Smooth muscle cell (in vitro differentiated cells): ENCODE measurements at regions not wholly inside any gene's neighbourhood (a gene's known extent, or its start where the extent isn't known, plus 50 kb on each side); places are given as distances from the start of the nearest gene placed in this dataset.

Experiments
- DNase-seq: peaks from one replicate; lab custom pipeline; 2025; ENCODE audit not compliant: unreplicated experiment; lab: John Stamatoyannopoulos, UW
- H2AFZ ChIP-seq: fragments of 200-600 bp; sonication (generic); 2 replicates; pipeline ENCODE4 v1.6.0; 2016; ENCODE audit warnings: antibody characterized with exemption, low read depth, mild to moderate bottlenecking
- H3F3A ChIP-seq: fragments of 200-600 bp; sonication (generic); 2 replicates; pipeline ENCODE4 v1.6.0; 2017; ENCODE audit warnings: antibody characterized with exemption, low read depth
- H3K27ac ChIP-seq: fragments of 200-600 bp; sonication (generic); 2 replicates; pipeline ENCODE4 v1.5.1; 2016; ENCODE audit warnings: low read depth, mild to moderate bottlenecking
- H3K27me3 ChIP-seq: fragments of 200-600 bp; sonication (generic); 2 replicates; pipeline ENCODE4 v1.6.1; 2016; ENCODE audit warnings: low read depth, mild to moderate bottlenecking
- H3K36me3 ChIP-seq: fragments of 200-600 bp; sonication (generic); 2 replicates; pipeline ENCODE4 v1.5.1; 2016; ENCODE audit warnings: low read depth
- H3K4me1 ChIP-seq: fragments of 200-600 bp; sonication (generic); 2 replicates; pipeline ENCODE4 v1.5.1; 2016; ENCODE audit warnings: low read depth
- H3K4me2 ChIP-seq: fragments of 200-600 bp; sonication (generic); 2 replicates; pipeline ENCODE4 v1.6.0; 2016; ENCODE audit warnings: mild to moderate bottlenecking
- H3K4me3 ChIP-seq: fragments of 200-600 bp; sonication (generic); 2 replicates; pipeline ENCODE4 v1.5.1; 2016; ENCODE audit warnings: mild to moderate bottlenecking
- H3K79me2 ChIP-seq: fragments of 200-600 bp; sonication (generic); 2 replicates; pipeline ENCODE4 v1.6.0; 2016; ENCODE audit warnings: low read depth, mild to moderate bottlenecking
- H3K9ac ChIP-seq: fragments of 200-600 bp; sonication (generic); 2 replicates; pipeline ENCODE4 v1.6.0; 2016; ENCODE audit warnings: low read depth
- H3K9me3 ChIP-seq: fragments of 200-600 bp; sonication (generic); replicated peaks from 2 replicates; pipeline ENCODE4 v1.5.1; 2016; ENCODE audit warnings: low read depth
- H4K20me1 ChIP-seq: fragments of 200-600 bp; sonication (generic); 2 replicates; pipeline ENCODE4 v1.6.0; 2016; ENCODE audit warnings: low read depth
- WGBS: methylation state at CpG from one replicate; pipeline ENCODE4 v1.1.7; 2016; ENCODE audit warnings: low lambda C conversion rate; 5-methylcytosine and 5-hydroxymethylcytosine counted together
- TF ChIP-seq, protein P1 (sequence below): fragments of 200-600 bp; sonication (generic); IDR thresholded peaks from 2 replicates; pipeline ENCODE4 v1.5.1; 2017; ENCODE audit warnings: borderline replicate concordance, mild to moderate bottlenecking, antibody characterized with exemption; ENCODE audit not compliant: insufficient read depth, poor library complexity, severe bottlenecking

DNA sequence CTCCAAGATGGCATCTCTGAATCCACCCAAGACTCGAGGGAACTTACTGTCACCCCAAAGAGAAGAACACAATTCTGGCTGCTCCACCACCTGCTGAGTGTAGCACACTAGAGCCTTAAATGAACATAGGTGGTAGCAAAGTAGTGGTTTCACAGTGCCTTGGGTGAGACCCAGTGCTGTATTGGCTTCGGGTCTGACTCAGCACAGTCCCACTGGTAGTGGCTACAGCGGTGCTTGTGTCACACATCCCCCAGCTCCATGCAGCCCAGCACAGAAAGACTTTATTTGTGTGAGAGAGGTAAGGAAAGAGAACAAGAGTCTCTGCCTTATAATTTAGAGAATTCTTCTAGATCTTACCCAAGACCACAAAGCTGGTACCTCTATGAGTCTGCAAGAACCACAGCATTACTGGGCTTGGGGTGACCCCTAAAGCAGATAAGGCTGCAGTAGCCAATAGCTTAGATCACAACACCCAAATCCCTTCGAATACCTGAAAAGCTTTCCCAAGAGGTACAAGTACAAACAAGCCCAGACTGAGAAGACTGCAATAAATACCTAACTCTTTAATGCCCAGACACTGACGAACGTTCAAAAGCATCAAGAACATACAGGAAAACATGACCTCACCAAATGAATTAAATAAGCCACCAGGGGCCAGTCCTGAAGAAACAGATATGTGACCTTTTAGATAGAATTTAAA, 83.3 kb upstream of the SLC38A4 start:
- H3K4me2 ChIP-seq, result no peak overlapping the region
- no peak for DNase-seq
- H2AFZ ChIP-seq, result no peak overlapping the region
- no peaks in the 10 kb centered on the region for H3K36me3 ChIP-seq
- H3F3A ChIP-seq, result no peaks in the 10 kb centered on the region
- H3K79me2 ChIP-seq, result no peaks in the 10 kb centered on the region
- no peak overlapping the region for H3K4me3 ChIP-seq
- peak overlapping the region; percentile 96 for H3K27ac ChIP-seq
- H3K27me3 ChIP-seq, result no peaks in the 10 kb centered on the region
- no peaks in the 10 kb centered on the region for H4K20me1 ChIP-seq
- H3K9ac ChIP-seq, result peak overlapping the region; percentile 54
- H3K4me1 ChIP-seq, result no peaks in the 10 kb centered on the region
- TF ChIP-seq, protein P1, sequence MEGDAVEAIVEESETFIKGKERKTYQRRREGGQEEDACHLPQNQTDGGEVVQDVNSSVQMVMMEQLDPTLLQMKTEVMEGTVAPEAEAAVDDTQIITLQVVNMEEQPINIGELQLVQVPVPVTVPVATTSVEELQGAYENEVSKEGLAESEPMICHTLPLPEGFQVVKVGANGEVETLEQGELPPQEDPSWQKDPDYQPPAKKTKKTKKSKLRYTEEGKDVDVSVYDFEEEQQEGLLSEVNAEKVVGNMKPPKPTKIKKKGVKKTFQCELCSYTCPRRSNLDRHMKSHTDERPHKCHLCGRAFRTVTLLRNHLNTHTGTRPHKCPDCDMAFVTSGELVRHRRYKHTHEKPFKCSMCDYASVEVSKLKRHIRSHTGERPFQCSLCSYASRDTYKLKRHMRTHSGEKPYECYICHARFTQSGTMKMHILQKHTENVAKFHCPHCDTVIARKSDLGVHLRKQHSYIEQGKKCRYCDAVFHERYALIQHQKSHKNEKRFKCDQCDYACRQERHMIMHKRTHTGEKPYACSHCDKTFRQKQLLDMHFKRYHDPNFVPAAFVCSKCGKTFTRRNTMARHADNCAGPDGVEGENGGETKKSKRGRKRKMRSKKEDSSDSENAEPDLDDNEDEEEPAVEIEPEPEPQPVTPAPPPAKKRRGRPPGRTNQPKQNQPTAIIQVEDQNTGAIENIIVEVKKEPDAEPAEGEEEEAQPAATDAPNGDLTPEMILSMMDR, result no peak
- H3K9me3 ChIP-seq, result peaks cover 9% of the 10 kb centered on the region
- 56% methylated on average over 6 of the region's 6 CpGs for WGBS

DNA sequence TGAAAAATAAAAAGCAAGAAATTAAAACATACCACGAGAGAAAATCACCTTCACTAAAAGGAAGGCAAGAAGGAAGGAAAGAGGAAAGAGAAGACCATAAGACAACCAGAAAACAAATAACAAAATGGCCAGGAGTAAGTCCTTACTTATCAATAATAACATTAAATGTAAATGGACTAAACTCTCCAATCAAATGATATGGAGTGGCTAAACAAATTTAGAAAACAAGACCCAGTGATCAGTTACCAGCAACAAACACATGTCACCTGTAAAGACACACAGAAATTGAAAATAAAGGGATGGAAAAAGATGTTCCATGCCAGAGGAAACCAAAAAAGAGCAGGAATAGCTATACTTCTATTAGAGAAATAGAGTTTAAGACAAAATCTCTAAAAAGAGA, 85.0 kb upstream of the SLC38A4 start:
- no peaks in the 10 kb centered on the region for H4K20me1 ChIP-seq
- 100% methylated on average over 1 of the region's 1 CpG for WGBS
- no peak overlapping the region for H3K27ac ChIP-seq

DNA sequence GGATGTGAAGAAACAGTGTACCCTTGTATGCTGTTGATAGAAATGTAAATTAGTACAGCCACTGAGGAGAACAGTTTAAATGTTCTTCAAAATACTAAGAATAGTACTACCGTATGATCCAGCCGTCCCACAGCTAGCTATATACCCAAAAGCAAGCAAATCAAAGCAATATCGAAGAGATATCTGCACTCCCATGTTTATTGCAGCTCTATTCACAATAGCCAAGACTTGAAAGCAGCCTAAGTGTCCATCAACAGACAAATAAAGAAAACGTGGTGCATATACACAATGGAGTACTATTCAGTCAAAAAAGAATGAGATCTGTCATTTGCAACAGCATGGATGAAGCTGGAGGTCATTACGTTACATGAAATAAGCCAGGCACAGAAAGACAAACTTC, 88.5 kb upstream of the SLC38A4 start:
- no peaks in the 10 kb centered on the region for H3K27me3 ChIP-seq
- H3K79me2 ChIP-seq, result no peaks in the 10 kb centered on the region
- peaks cover 5% of the 10 kb centered on the region for H3K4me1 ChIP-seq
- no peak overlapping the region for H3K4me2 ChIP-seq
- no peaks in the 10 kb centered on the region for H3F3A ChIP-seq
- no peak overlapping the region for H3K9ac ChIP-seq
- no peaks in the 10 kb centered on the region for H4K20me1 ChIP-seq
- TF ChIP-seq, protein P1, result no peak
- no peak for DNase-seq
- H3K9me3 ChIP-seq, result peaks cover 9% of the 10 kb centered on the region
- H2AFZ ChIP-seq, result no peak overlapping the region
- H3K36me3 ChIP-seq, result no peaks in the 10 kb centered on the region
- 87% methylated on average over 5 of the region's 5 CpGs for WGBS
- H3K27ac ChIP-seq, result no peak overlapping the region
- no peak overlapping the region for H3K4me3 ChIP-seq

More for the DNA sequence above, 85.0 kb upstream of the SLC38A4 start:
- Histone ChIP-seq H3K79me2 (no peaks in the 10 kb centered on the region), H3K9me3 (peaks cover 9% of the 10 kb centered on the region), H3K36me3 (no peaks in the 10 kb centered on the region), H3K9ac (no peak overlapping the region), H3K27me3 (no peaks in the 10 kb centered on the region), H3K4me1 (peaks cover 5% of the 10 kb centered on the region), H2AFZ (no peak overlapping the region), H3F3A (no peaks in the 10 kb centered on the region), H3K4me2 (no peak overlapping the region), H3K4me3 (no peak overlapping the region)
- TF ChIP-seq, protein P1, result no peak
- no peak for DNase-seq

DNA sequence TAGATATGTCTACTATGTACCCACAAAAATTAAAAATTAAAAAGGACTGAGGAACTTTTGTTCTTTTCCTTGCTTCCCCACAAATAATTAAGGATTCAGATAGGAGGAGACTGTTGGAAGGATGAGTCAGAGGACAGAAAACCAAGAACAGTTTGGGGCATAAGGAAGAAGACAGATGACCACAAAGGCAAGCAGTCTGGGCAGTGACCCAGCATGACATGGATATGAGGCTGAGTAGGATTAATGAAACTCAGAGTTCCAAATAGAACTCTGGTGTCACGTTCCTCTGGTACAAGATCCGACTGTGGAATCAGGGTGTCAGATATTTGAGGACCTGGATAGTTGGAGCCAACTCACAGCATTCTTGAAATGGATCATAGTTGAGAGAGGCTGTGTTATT, 89.3 kb upstream of the SLC38A4 start:
- TF ChIP-seq, protein P1, result no peak
- 35% methylated on average over 2 of the region's 2 CpGs for WGBS
- Histone ChIP-seq H3K9me3 (peaks cover 8% of the 10 kb centered on the region), H3K27me3 (no peaks in the 10 kb centered on the region), H3F3A (no peaks in the 10 kb centered on the region), H3K36me3 (no peaks in the 10 kb centered on the region), H3K27ac (peak overlapping the region; percentile 71), H3K4me2 (peak overlapping the region; percentile 42), H4K20me1 (no peaks in the 10 kb centered on the region), H3K4me1 (peaks cover 5% of the 10 kb centered on the region), H2AFZ (no peak overlapping the region), H3K79me2 (no peaks in the 10 kb centered on the region), H3K4me3 (no peak overlapping the region), H3K9ac (no peak overlapping the region)
- no peak for DNase-seq
